CD4-positive, alpha-beta T cell treated with Interferon gamma for 1 hour (primary cell): ENCODE measurements at regions not wholly inside any gene's neighbourhood (a gene's known extent, or its start where the extent isn't known, plus 50 kb on each side); places are given as distances from the start of the nearest gene placed in this dataset.
"Not testable (repeated sequence)": the region's sequence is repeated elsewhere in the genome, so short reads cannot be mapped to it uniquely, and the experiment has no call there.

ENCODE experiments used
- DNase-seq: peaks from one replicate; pipeline ENCODE4 v3.0.0-alpha.2; 2020

GRCh38 chr5:130708754-130709153 is 456.3 kb downstream of the HINT1 start:
- DNase-seq, result no peak

DNA sequence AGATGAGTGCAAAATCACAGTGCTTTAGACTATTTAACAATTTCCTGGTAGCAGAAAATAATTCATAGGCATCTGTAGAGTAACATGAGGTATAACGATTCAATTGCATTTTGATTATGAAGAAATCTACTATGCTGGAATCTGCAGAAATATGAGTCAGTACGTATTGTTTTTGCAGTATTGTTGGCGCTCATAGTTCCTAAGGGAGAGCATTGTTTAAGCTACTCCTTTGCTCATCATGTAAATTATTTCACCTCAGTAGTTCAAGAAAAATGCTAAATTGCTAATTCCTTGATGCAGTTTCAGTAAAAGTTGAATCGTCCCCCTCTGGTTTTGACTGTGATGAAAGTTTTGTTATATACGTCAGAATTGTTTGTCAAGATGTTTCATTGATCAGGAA is 458.4 kb downstream of the HINT1 start:
- no peak for DNase-seq

DNA sequence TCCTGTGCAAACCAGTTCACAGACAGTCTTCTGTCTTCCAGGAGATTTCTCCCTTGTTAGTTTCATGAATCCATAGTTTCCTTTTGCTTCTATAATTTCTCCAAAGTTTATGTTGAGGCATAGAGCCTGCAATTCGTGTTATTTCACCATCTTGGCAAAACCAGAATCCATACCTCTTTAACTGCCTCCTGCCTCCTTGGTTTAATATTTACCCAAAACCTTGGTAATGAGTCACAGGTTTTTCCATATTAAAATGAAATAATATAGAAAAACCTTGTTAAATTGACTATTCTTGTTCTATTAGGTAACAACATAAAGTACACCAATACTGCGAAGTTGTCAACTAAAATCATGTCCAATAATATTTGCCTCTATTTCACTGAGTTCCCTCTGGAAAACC is 459.7 kb downstream of the HINT1 start:
- no peak for DNase-seq

- DNase-seq, result no peak
Measured at GRCh38 chr5:130693509-130693908, 471.5 kb downstream of the HINT1 start.

DNA sequence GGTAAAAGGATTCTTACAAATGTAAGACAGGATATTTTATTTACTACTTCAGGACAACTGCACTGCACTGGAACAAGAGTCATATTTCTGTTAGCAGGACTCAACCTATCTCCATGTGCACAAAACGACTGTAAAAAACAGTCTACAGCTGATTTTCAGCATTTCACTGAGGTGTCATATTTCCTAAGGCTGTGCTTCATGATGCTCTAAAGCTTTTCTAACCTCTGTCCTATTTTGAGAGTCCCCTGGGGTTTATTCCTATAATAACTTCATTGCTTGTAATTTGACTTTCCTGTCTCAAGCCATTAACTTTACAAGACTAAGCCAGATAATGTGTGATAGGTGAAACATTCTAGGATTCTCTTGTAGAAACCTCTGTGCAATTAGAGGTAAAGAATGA is 472.3 kb downstream of the HINT1 start:
- DNase-seq, result no peak

GRCh38 chr5:130689831-130690230 is 475.2 kb downstream of the HINT1 start:
- DNase-seq, result no peak

GRCh38 chr5:130687085-130687733 is 477.8 kb downstream of the HINT1 start:
- no peak for DNase-seq

DNA sequence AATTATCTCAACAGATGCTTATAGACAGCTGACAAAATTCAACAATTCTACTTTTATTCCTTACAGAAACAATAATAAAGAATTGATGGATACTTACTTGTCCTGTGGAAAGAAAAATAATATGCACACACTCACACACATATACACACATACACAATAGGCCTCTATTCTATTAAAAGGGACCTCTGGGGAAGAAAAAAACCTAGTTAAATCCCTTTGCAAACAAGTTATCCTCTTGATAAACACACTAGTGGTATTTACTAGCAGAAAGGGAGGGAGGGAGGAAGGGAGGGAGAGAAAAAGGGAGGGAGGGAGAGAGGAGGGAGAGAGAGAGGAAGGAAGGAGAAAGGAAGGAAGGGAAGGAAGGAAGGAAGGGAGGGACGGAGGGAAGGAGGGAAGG is 486.4 kb downstream of the HINT1 start:
- DNase-seq, result no peak

DNA sequence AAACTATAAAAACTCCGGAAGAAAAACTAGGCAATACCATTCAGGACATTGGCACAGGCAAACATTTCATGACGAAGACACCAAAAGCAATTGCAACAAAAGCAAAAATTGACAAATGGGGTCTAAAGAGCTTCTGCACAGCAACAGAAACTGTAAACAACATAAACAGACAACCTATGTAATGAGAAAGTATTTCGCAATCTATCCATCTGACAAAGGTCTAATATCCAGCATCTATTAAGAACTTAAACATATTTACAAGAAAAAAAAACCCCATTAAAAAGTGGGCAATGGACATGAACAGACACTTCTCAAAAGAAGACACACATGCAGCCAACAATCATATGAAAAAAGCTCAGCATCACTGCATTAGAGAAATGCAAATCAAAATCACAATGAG is 498.6 kb downstream of the HINT1 start:
- no peak for DNase-seq

DNA sequence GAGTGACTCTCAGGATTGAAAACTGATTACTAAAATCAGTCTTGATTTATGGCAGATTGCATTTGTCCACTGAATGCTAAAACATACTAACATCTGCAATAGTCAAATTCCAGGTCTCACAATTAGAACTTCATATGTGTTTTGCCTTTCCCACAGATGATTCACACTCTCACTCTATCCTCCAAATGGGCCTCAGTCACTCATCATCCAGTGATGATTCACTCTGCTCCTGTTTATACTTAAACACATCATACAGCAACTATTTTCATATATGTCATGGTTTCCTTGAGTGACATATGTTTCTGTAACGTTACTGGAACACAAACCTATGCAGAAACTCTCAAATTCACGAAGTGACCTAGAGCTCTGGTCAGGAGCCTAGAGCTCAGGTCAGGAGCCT is 512.9 kb downstream of the HINT1 start:
- no peak for DNase-seq

DNA sequence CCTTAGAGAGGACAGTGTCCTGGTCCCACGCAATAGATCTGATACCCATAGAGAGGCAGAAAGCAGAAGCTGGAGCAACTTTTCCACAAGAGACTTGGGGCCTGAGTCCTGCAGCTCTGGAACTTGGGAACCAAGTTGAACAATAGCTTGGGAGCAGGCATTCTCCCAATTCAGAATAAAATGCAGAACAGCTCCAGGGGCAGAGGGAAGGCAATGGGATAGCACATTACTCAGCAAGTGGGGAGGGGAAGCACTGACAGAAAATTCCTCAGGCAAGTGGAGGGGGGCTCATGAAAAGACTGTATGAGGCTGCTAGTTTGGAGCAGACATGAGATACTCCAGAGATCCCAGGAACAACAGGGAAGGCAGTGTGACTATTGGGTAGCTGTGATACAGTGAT is 513.6 kb downstream of the HINT1 start:
- no peak for DNase-seq

GRCh38 chr5:130643321-130643720 is 521.7 kb downstream of the HINT1 start:
- no peak for DNase-seq

GRCh38 chr5:130642461-130642860 is 522.6 kb downstream of the HINT1 start:
- DNase-seq, result no peak

DNA sequence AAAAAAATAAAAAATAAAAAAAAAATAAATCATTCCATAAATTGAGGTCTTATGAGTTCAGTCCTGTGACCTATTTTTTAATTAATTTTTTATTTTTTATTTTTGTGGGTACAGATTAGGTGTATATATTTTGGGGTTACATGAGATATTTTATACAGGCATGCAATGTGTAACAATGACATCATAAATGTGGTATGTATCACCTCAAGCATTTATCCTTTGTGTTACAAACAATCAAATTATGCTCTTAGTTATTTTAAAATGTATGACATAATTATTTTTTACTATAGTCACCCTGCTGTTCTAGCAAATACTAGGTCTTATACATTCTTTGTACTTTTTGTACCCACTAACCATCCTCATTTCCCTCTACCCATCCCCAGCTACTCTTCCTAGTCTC is 537.9 kb downstream of the HINT1 start:
- no peak for DNase-seq

DNA sequence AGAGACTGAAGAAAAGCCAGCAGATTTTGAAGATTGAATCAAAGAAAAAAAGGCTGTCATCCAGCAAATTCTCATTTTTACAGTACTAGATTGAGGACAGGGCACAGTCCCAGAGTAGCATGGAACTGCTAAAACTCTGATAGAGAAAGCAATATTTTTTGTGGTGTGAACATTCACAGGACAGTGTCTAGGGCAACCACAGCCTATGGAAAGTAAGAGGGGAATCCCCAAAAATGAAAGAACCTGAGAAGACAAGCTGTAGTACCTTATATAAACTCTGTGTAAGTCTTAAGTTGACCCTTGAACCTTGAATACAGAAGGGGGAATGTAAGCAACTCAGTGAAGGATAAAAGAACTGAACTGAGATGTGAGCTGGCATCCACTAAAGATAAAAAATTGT is 540.3 kb downstream of the HINT1 start:
- DNase-seq, result no peak

DNA sequence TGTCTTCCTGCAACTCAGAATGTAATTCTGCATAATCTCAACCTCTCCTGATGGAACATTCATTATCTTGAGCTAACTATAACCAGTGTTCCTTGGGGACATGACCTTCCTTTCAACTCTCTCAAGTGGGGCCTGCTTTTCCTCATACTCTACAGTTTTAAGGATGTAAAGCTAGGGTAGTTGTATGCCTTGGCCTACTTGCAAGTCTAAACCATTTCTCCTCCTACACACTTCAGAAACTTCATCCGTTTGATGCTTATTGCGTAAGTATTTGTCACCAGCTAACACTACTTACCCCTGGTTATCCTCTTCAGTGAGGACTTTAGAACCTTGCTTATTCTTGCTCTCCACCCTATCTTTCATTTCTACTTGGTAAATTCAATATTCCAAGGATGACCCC is 548.9 kb downstream of the HINT1 start:
- no peak for DNase-seq

- DNase-seq, result no peak
Measured at GRCh38 chr5:130605234-130605633, 559.8 kb downstream of the HINT1 start.

DNA sequence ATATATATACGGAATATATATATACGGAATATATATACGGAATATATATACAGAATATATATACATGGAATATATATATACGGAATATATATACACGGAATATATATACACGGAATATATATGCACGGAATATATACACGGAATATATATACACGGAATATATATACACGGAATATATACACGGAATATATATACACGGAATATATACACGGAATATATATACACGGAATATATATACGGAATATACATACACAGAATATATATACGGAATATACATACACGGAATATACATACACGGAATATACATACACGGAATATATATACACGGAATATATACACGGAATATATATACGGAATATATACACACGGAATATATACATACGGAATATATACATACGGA is 568.4 kb downstream of the HINT1 start:
- DNase-seq, result not testable (repeated sequence)

- DNase-seq, result no peak
Measured at GRCh38 chr5:130580264-130580663, 584.8 kb downstream of the HINT1 start.

- no peak for DNase-seq
Measured at GRCh38 chr5:130578354-130578753, 586.7 kb downstream of the HINT1 start.

DNA sequence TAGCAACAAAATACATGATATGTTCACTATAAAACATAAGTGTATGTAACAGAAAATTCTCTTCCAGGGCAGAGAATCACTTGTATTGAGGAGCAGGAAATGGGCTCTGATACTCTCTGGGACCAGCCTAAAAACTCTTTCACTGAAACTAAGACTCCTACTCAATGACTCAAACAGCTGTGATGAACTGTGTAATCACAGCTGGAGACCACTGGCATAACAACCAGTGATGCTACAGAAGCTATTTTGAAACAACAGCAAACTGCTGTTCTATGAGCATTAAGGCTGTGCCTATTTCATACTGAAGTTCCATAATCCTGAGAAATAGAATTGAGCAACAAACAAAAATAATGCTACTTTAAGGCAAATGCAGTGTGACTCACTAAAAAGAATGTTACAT is 594.0 kb downstream of the HINT1 start:
- no peak for DNase-seq

GRCh38 chr5:130568791-130569190 is 596.3 kb downstream of the HINT1 start:
- DNase-seq, result no peak

GRCh38 chr5:130555429-130555828 is 609.6 kb downstream of the HINT1 start:
- no peak for DNase-seq

DNA sequence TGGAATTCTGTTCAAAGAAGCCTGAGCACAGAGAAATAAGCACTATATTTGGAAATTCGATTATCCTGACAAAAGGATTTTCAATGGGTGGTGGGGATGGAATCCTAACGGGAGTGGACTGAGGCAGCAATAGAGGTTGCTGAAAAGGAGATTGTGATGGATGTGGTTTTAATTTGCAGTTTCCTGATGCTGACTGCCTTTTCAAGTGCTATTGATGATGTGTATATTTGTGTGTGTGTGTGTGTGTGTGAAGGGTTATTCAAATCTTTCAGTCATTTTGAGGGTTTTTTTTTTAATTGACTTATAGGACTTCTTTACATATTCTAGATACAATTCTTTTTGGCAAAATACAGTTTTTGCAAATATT is 614.5 kb downstream of the HINT1 start:
- DNase-seq, result no peak

DNA sequence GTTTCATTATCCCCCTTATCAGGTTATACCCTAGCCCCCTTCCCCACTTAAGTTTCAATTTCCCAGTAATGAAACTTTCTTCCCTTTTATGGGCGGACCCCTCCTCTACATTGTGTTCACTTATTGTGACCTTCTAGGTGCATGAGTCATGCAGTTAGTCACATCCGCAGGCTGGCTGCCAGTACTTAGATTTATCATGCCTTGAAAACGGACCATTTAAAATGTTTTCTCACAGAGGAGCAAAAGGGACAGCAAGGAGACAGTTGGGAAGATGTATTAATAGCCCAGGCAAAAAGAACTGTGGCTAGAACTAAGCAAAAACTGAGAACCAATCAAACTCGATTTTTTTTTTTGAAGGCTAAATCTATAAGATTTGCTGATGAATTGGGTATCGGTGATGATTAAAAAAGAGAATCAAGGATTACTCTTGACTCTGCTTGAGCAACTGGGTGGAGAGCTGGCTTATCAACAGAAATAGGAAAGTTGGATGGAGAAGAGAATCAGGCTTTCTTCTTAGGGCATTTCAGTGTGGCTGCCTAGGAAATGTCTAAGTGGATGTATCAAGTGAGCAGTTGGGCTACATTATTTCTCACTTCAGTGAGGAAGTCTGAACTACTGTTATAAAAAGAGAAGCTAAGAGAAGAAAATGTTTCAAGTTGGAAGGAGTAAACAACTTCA is 615.0 kb downstream of the HINT1 start:
- no peak for DNase-seq
